Coronary artery (tissue), 2 donors: ENCODE measurements at regions not wholly inside any gene's neighbourhood (a gene's known extent, or its start where the extent isn't known, plus 50 kb on each side); places are given as distances from the start of the nearest gene placed in this dataset.

Experiments
- DNase-seq: peaks from one replicate; pipeline ENCODE4 v3.0.0-alpha.2; 2017; ENCODE audit warnings: low spot score
- H3K27ac ChIP-seq, 2 donors: fragments of 200-600 bp; sonication (generic); one replicate each; pipeline ENCODE4 v1.5.1; 2016 to 2019
- H3K4me3 ChIP-seq: fragments of 200-600 bp; sonication (generic); 2 replicates; pipeline ENCODE4 v1.5.1; 2016; ENCODE audit warnings: mild to moderate bottlenecking, moderate library complexity
- TF ChIP-seq, protein P1 (sequence below): fragments of 200-600 bp; sonication (generic); IDR thresholded peaks from one replicate; pipeline ENCODE4 v1.5.1; 2019; ENCODE audit warnings: antibody characterized with exemption

DNA sequence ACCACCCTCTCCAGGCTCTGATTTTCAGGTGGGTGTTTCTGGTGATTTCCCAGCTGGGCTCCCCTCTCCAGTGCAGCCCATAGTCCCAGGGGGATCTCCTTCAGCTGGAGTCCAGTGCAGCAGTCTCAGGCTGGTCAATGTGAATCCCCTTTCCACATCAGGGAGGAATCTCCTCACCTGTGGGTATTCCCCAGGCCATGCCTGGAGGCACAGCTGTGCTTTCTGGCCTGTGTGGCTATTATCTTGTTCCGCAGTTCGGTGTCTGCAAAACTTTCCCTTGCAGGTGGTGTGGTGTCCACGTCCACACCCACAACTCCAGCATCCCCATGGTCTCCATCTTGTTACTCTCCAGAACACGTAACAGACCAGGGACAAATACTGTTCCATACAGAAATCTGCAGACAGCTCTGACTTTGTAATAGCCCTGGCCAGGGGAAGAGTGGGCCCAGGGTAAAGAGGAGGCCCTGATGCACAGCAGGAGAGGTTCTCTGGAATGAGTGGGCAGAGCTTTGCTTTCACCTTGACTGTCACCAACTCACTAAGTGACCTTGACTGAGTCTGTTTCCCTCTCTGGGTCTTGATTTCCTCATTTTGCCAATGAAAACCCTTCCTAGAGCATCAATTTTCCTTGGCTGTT lies 183.2 kb downstream of the CSNK2A3 start:
- DNase-seq: no peak
- TF ChIP-seq, protein P1, sequence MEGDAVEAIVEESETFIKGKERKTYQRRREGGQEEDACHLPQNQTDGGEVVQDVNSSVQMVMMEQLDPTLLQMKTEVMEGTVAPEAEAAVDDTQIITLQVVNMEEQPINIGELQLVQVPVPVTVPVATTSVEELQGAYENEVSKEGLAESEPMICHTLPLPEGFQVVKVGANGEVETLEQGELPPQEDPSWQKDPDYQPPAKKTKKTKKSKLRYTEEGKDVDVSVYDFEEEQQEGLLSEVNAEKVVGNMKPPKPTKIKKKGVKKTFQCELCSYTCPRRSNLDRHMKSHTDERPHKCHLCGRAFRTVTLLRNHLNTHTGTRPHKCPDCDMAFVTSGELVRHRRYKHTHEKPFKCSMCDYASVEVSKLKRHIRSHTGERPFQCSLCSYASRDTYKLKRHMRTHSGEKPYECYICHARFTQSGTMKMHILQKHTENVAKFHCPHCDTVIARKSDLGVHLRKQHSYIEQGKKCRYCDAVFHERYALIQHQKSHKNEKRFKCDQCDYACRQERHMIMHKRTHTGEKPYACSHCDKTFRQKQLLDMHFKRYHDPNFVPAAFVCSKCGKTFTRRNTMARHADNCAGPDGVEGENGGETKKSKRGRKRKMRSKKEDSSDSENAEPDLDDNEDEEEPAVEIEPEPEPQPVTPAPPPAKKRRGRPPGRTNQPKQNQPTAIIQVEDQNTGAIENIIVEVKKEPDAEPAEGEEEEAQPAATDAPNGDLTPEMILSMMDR: no peak
- Histone ChIP-seq H3K27ac (no peak overlapping the region), H3K4me3 (no peak overlapping the region)

DNA sequence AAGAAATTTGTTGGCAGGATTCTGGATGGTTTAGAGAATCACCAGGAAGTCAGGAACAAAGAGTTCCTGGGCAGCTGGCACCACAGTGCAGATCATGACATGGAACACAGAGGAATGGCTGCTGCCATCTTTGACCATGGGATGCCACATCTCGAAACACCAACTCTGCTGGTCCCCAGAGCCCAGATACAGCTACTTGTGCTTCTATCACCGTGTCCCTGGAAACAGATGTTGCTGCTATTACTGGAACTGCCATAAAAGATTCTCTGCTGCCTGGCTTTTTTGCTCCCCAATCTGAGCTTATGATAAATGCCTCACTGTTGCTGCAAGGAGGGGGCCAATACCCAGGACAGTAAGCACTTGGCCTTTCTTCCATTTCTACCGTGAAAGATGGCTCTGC lies 185.2 kb downstream of the CSNK2A3 start:
- Histone ChIP-seq H3K27ac (no peak overlapping the region), H3K4me3 (no peak overlapping the region)
- TF ChIP-seq, protein P1: no peak
- no peak for DNase-seq

DNA sequence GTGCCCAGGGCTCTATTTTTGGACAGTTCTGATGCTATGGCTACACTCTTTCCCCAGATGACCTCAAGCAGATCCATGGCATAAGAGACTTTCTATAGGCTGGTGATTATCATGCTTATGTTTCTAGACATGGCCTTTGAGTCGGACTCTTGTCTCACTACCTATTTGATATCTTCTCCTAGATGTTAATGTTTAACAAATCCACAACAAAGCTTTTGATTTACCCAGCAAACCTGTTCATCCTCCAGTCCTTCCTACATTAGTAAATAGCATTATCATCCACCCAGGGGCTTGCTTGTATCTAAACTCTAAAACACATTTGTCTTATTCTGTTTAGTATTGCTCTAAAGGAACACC lies 188.7 kb downstream of the CSNK2A3 start:
- H3K4me3 ChIP-seq: no peak overlapping the region
- no peak for DNase-seq
- TF ChIP-seq, protein P1: no peak
- no peak overlapping the region for H3K27ac ChIP-seq

DNA sequence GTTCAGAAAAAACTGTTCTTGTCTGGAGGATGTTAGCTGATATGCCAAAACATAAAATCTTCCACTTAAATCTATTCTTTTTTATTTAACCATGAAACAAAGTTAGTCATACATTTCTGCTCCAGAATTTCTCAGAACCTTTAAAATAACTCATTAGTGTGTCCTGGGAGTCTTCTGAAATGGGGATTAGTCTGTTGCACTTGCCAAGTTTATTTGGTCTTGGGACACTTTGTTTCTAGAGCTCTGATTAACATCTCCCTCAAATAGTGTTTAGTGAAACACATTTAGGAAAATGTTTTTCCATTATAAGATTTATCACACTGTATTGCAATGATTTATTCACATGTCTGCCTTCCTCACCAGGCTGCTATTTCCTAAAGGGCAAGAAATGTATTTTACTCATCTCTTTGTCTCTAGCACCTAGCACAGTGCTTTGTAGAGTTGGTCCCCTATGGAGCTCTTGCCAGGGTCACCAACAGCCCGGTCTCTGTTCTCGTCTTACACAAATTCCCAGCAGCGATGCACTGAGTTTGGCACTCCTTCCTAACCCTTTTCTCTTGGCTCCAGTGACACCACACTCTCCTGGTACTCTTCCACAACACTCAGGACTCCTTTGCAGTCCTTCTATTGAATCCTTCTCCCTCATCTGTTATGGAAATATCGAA lies 189.2 kb downstream of the CSNK2A3 start:
- Histone ChIP-seq H3K27ac (no peak overlapping the region), H3K4me3 (no peak overlapping the region)
- TF ChIP-seq, protein P1: no peak
- DNase-seq: no peak

DNA sequence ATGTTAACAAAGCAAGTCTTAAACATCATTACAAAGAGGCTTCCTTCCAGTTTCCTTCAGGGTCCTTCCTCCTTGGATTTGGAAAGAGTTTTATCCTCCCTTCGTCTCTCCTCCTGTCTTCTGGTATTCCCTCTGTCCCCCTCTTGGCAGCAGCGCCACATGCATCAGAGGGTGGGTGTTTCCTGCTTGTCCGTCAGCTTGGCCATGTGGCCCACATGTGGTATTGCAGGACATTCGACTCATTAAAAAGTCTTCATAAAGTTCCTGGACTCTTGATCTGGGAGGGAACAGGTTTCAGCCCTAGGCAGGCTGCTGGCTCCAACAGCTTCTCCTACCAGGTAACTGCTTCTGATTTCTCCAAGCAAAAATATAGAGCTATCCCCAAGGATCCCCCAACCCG lies 189.8 kb downstream of the CSNK2A3 start:
- DNase-seq: no peak
- Histone ChIP-seq H3K4me3 (no peak overlapping the region), H3K27ac (no peak overlapping the region)
- TF ChIP-seq, protein P1: no peak

DNA sequence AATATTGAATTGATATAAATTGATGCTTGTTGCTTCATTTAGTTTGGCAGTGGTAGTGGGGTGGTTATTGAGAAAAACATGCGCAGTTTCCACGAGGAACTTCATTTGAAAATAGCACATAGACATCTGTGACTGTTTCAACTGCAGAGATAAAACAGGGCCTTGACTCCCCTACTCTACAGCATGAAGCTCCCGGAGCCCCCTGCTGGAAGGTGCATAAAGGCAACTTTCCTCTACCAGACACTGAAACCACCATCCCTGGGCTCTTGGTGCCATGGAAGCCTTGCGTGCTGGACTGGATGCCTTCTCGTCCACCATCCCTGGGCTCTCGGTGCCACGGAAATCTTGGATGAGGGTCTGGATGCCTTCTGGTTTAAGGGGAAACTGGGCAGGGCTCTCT lies 195.9 kb downstream of the CSNK2A3 start:
- TF ChIP-seq, protein P1: no peak
- Histone ChIP-seq H3K4me3 (no peak overlapping the region), H3K27ac (no peak overlapping the region)
- DNase-seq: no peak
